ENCODE measurements at regions not wholly inside any gene's neighbourhood (a gene's known extent, or its start where the extent isn't known, plus 50 kb on each side); places are given as distances from the start of the nearest gene placed in this dataset.

GRCh38 chr2:18198677-18199076 lies 320.2 kb downstream of the KCNS3 start:
- no peak overlapping the region for H3K4me2 ChIP-seq (ENCODE audit: low read depth, low read length, poor library complexity, severe bottlenecking)
- no peaks in the 10 kb centered on the region for H3F3A ChIP-seq (ENCODE audit: insufficient read depth)
- no peaks in the 10 kb centered on the region for H3K79me2 ChIP-seq (ENCODE audit: insufficient read depth, low read length)
- no peaks in the 10 kb centered on the region for H3K9me3 ChIP-seq (ENCODE audit: insufficient read depth, low read length)
- H3K4me3 ChIP-seq (ENCODE audit: insufficient read depth, low read length, poor library complexity, severe bottlenecking) = no peak overlapping the region
- H3K36me3 ChIP-seq (ENCODE audit: low read length) = no peaks in the 10 kb centered on the region
- no peak for TF ChIP-seq EZH2phosphoT487 (conservative IDR thresholded peaks at IDR 0.05; ENCODE audit: low read length)
- TF ChIP-seq, protein P1, sequence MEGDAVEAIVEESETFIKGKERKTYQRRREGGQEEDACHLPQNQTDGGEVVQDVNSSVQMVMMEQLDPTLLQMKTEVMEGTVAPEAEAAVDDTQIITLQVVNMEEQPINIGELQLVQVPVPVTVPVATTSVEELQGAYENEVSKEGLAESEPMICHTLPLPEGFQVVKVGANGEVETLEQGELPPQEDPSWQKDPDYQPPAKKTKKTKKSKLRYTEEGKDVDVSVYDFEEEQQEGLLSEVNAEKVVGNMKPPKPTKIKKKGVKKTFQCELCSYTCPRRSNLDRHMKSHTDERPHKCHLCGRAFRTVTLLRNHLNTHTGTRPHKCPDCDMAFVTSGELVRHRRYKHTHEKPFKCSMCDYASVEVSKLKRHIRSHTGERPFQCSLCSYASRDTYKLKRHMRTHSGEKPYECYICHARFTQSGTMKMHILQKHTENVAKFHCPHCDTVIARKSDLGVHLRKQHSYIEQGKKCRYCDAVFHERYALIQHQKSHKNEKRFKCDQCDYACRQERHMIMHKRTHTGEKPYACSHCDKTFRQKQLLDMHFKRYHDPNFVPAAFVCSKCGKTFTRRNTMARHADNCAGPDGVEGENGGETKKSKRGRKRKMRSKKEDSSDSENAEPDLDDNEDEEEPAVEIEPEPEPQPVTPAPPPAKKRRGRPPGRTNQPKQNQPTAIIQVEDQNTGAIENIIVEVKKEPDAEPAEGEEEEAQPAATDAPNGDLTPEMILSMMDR (IDR thresholded peaks at IDR 0.05; ENCODE audit: insufficient read depth, low read length, poor library complexity, severe bottlenecking) = no peak
- H3K27me3 ChIP-seq (ENCODE audit: low read length) = no peaks in the 10 kb centered on the region
- H3K9ac ChIP-seq (ENCODE audit: low read length) = no peak overlapping the region
- no peaks in the 10 kb centered on the region for H4K20me1 ChIP-seq (ENCODE audit: low read depth, low read length)
- no peak overlapping the region for H2AFZ ChIP-seq (ENCODE audit: low read depth, low read length, severe bottlenecking)
- no peak overlapping the region for H3K27ac ChIP-seq (ENCODE audit: low read depth, low read length)
- H3K9me2 ChIP-seq (replicated peaks; ENCODE audit: insufficient read depth, low read length) = no peaks in the 10 kb centered on the region

DNA sequence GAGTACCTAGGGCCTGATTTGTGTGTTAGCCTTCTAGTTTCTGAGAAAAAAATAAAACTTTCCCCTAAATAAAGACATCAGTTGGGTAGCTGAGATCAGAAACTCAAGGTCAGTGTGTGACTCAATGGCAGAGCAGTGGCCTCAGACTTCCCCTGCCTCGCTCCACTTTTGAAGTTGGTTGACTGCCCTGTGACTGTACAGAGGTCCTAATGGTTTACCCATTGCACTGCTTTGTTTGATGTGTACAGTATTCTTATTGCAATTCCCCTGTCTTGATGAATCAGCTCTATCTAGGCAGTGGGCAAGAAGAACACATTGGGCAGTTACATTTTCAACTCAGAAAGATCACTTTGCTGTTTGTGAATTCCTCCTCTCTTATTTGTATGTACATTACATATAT lies 315.7 kb downstream of the KCNS3 start:
- Histone ChIP-seq H3K9me2 (replicated peaks; ENCODE audit: insufficient read depth, low read length) (no peaks in the 10 kb centered on the region), H3K4me2 (ENCODE audit: low read depth, low read length, poor library complexity, severe bottlenecking) (no peak overlapping the region), H3K9ac (ENCODE audit: low read length) (no peak overlapping the region), H3K36me3 (ENCODE audit: low read length) (no peaks in the 10 kb centered on the region), H2AFZ (ENCODE audit: low read depth, low read length, severe bottlenecking) (no peak overlapping the region), H3K27me3 (ENCODE audit: low read length) (no peaks in the 10 kb centered on the region), H3F3A (ENCODE audit: insufficient read depth) (no peaks in the 10 kb centered on the region), H4K20me1 (ENCODE audit: low read depth, low read length) (no peaks in the 10 kb centered on the region), H3K4me3 (ENCODE audit: insufficient read depth, low read length, poor library complexity, severe bottlenecking) (no peak overlapping the region), H3K27ac (ENCODE audit: low read depth, low read length) (no peak overlapping the region), H3K79me2 (ENCODE audit: insufficient read depth, low read length) (no peaks in the 10 kb centered on the region), H3K9me3 (ENCODE audit: insufficient read depth, low read length) (no peaks in the 10 kb centered on the region)
- TF ChIP-seq EZH2phosphoT487 (conservative IDR thresholded peaks at IDR 0.05; ENCODE audit: low read length) = no peak
- TF ChIP-seq, protein P1 (IDR thresholded peaks at IDR 0.05; ENCODE audit: insufficient read depth, low read length, poor library complexity, severe bottlenecking) = no peak

- no peak overlapping the region for H2AFZ ChIP-seq (ENCODE audit: low read depth, low read length, severe bottlenecking)
- no peak overlapping the region for H3K4me3 ChIP-seq (ENCODE audit: insufficient read depth, low read length, poor library complexity, severe bottlenecking)
- H3K9ac ChIP-seq (ENCODE audit: low read length) = no peak overlapping the region
- H3K27ac ChIP-seq (ENCODE audit: low read depth, low read length) = no peak overlapping the region
- no peaks in the 10 kb centered on the region for H3K9me2 ChIP-seq (replicated peaks; ENCODE audit: insufficient read depth, low read length)
- H3K27me3 ChIP-seq (ENCODE audit: low read length) = no peaks in the 10 kb centered on the region
- no peaks in the 10 kb centered on the region for H3K36me3 ChIP-seq (ENCODE audit: low read length)
- H3K4me2 ChIP-seq (ENCODE audit: low read depth, low read length, poor library complexity, severe bottlenecking) = no peak overlapping the region
- no peaks in the 10 kb centered on the region for H3F3A ChIP-seq (ENCODE audit: insufficient read depth)
- H3K9me3 ChIP-seq (ENCODE audit: insufficient read depth, low read length) = no peaks in the 10 kb centered on the region
- H4K20me1 ChIP-seq (ENCODE audit: low read depth, low read length) = no peaks in the 10 kb centered on the region
- no peaks in the 10 kb centered on the region for H3K79me2 ChIP-seq (ENCODE audit: insufficient read depth, low read length)
- TF ChIP-seq EZH2phosphoT487 (conservative IDR thresholded peaks at IDR 0.05; ENCODE audit: low read length) = no peak
- TF ChIP-seq, protein P1 (IDR thresholded peaks at IDR 0.05; ENCODE audit: insufficient read depth, low read length, poor library complexity, severe bottlenecking) = no peak
These were observed 308.5 kb downstream of the KCNS3 start for GRCh38 chr2:18186816-18187613.
